ENCODE measurements at regions not wholly inside any gene's neighbourhood (a gene's known extent, or its start where the extent isn't known, plus 50 kb on each side); places are given as distances from the start of the nearest gene placed in this dataset.

DNA sequence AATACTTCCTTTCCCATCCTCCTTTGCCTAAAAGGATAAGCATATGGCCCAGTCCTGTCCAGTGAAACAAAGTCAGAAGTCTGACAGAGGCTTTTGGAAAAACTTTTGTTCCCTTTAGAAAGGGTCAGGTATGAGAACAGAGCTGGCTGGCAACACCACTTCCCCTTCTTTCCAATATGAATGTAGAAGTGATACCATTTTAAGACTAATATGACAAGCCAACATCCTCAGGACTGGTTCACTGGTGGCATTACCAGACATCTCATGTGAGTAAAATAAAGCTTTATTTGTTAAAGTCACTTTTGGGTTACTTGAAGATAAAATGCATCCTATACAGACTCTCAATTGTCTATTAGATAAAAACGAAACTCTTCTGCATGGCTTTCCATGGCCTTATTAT, 83.6 kb upstream of the PTCHD1 start:
- intact Hi-C loops (cut with micrococcal nuclease) = no loop called here
- no TSS peak for BruUV-seq (replicated peaks)

More for the DNA sequence above, 83.6 kb upstream of the PTCHD1 start:
- TF ChIP-seq, protein P1, sequence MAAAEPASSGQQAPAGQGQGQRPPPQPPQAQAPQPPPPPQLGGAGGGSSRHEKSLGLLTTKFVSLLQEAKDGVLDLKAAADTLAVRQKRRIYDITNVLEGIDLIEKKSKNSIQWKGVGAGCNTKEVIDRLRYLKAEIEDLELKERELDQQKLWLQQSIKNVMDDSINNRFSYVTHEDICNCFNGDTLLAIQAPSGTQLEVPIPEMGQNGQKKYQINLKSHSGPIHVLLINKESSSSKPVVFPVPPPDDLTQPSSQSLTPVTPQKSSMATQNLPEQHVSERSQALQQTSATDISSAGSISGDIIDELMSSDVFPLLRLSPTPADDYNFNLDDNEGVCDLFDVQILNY (CRISPR knock-in tag; IDR thresholded peaks at IDR 0.05) = no peak
- TF ChIP-seq RBM25 (IDR thresholded peaks at IDR 0.05; ENCODE audit: low read depth, low read length, severe bottlenecking) (no peak), NFXL1 (CRISPR knock-in tag; IDR thresholded peaks at IDR 0.05) (no peak), RFX5 (IDR thresholded peaks at IDR 0.05; ENCODE audit: low read depth, low read length) (no peak), GTF2E2 (tag; IDR thresholded peaks at IDR 0.05) (no peak), DIDO1 (tag; IDR thresholded peaks at IDR 0.05; ENCODE audit: low read depth) (no peak), POLR2H (tag; IDR thresholded peaks at IDR 0.05; ENCODE audit: low read depth) (no peak), ZNF197 (CRISPR knock-in tag; IDR thresholded peaks at IDR 0.05; ENCODE audit: low read depth) (no peak), RBM14 (IDR thresholded peaks at IDR 0.05; ENCODE audit: borderline replicate concordance, insufficient read depth, low read depth, low read length) (no peak), GABPA (tag; conservative IDR thresholded peaks at IDR 0.05; ENCODE audit: low read depth) (no peak), SIX5 (IDR thresholded peaks at IDR 0.05; ENCODE audit: borderline replicate concordance in 1 of 2, insufficient read depth in 1 of 2, low read depth in 1 of 2, low read length in 2 of 2) (no peak)
- TF ChIP-seq, protein P2, sequence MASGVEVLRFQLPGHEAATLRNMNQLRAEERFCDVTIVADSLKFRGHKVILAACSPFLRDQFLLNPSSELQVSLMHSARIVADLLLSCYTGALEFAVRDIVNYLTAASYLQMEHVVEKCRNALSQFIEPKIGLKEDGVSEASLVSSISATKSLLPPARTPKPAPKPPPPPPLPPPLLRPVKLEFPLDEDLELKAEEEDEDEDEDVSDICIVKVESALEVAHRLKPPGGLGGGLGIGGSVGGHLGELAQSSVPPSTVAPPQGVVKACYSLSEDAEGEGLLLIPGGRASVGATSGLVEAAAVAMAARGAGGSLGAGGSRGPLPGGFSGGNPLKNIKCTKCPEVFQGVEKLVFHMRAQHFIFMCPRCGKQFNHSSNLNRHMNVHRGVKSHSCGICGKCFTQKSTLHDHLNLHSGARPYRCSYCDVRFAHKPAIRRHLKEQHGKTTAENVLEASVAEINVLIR (CRISPR knock-in tag; IDR thresholded peaks at IDR 0.05) = no peak
- TF ChIP-seq, protein P3, sequence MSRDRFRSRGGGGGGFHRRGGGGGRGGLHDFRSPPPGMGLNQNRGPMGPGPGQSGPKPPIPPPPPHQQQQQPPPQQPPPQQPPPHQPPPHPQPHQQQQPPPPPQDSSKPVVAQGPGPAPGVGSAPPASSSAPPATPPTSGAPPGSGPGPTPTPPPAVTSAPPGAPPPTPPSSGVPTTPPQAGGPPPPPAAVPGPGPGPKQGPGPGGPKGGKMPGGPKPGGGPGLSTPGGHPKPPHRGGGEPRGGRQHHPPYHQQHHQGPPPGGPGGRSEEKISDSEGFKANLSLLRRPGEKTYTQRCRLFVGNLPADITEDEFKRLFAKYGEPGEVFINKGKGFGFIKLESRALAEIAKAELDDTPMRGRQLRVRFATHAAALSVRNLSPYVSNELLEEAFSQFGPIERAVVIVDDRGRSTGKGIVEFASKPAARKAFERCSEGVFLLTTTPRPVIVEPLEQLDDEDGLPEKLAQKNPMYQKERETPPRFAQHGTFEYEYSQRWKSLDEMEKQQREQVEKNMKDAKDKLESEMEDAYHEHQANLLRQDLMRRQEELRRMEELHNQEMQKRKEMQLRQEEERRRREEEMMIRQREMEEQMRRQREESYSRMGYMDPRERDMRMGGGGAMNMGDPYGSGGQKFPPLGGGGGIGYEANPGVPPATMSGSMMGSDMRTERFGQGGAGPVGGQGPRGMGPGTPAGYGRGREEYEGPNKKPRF (IDR thresholded peaks at IDR 0.05; ENCODE audit: low read depth, low read length) = no peak
- TF ChIP-seq, protein P4, sequence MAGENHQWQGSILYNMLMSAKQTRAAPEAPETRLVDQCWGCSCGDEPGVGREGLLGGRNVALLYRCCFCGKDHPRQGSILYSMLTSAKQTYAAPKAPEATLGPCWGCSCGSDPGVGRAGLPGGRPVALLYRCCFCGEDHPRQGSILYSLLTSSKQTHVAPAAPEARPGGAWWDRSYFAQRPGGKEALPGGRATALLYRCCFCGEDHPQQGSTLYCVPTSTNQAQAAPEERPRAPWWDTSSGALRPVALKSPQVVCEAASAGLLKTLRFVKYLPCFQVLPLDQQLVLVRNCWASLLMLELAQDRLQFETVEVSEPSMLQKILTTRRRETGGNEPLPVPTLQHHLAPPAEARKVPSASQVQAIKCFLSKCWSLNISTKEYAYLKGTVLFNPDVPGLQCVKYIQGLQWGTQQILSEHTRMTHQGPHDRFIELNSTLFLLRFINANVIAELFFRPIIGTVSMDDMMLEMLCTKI (IDR thresholded peaks at IDR 0.05; ENCODE audit: partially characterized antibody) = no peak
- Histone ChIP-seq H3K4me1 (replicated peaks in 1 of 2; ENCODE audit: control insufficient read depth in 2 of 2, insufficient read depth in 2 of 2, low read length in 2 of 2) (no peaks in the 10 kb centered on the region), H3K9ac (ENCODE audit: insufficient read depth in 1 of 2, low read depth in 2 of 2, low read length in 2 of 2) (no peak overlapping the region), H3K79me2 (ENCODE audit: control insufficient read depth, insufficient read depth, low read length) (no peaks in the 10 kb centered on the region), H3K4me2 (ENCODE audit: insufficient read depth, low read length) (no peak overlapping the region), H3K27ac (ENCODE audit: extremely low read depth, low read depth, low read length) (no peak overlapping the region), H3K27me3 (ENCODE audit: control insufficient read depth in 2 of 2, insufficient read depth in 2 of 2, low read length in 2 of 2) (no peaks in the 10 kb centered on the region), H3K4me3 (no peak overlapping the region), H4K20me1 (replicated peaks; ENCODE audit: control insufficient read depth, insufficient read depth, low read length) (no peaks in the 10 kb centered on the region), H3K9me1 (ENCODE audit: control insufficient read depth, insufficient read depth, low read length) (no peaks in the 10 kb centered on the region), H3K36me3 (ENCODE audit: control insufficient read depth, insufficient read depth, low read length) (no peaks in the 10 kb centered on the region), H3K9me3 (replicated peaks; ENCODE audit: control insufficient read depth, insufficient read depth, low read depth, low read length) (no peaks in the 10 kb centered on the region), H2AFZ (ENCODE audit: low read depth, low read length) (no peak overlapping the region)
- 0% methylated on average over 1 of the region's 1 CpG for whole genome bisulfite sequencing (ENCODE audit: insufficient coverage, low coverage, missing lambda C conversion rate)
- ATAC-seq = no peak
- CTCF ChIA-PET (ENCODE audit: low intra/inter-chr PET ratio) = no interaction called here
- POLR2A ChIA-PET = no interaction called here
- in situ Hi-C loops (cut with MboI) = no loop called here
- FAIRE-seq = no peak
- no peak for DNase-seq (ENCODE audit: extremely low read depth in 1 of 4, low spot score in 3 of 4)
